SW480 (cell line): ENCODE measurements at regions not wholly inside any gene's neighbourhood (a gene's known extent, or its start where the extent isn't known, plus 50 kb on each side); places are given as distances from the start of the nearest gene placed in this dataset.

Experiments used
- DNase-seq: peaks from one replicate; pipeline ENCODE4 v3.0.0-alpha.2; 2016; ENCODE audit warnings: low spot score

GRCh38 chr2:140063356-140063755 is 1283.2 kb upstream of the NXPH2 start:
- no peak for DNase-seq

DNA sequence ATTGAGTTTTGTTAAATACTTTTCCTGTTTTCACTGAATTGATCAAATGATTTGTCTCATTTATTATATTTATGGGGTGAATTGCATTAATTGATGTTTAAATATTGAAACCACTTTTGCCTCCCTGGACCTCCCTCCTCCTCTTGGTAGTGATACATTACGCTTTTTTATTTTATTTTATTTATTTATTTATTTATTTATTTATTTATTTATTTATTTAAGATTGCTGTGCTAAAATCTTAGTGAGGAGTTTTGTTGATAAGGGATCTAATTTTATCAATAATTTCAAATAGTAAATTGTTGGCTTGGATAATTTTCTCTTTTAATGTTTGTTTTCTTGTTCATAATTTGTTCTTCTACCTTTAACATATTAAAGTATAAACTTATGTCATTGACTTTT is 1281.0 kb upstream of the NXPH2 start:
- no peak for DNase-seq

GRCh38 chr2:140057928-140058327 is 1277.7 kb upstream of the NXPH2 start:
- DNase-seq = no peak

- DNase-seq = no peak
Observed at GRCh38 chr2:140041811-140042210, 1261.6 kb upstream of the NXPH2 start.

- no peak for DNase-seq
Observed at GRCh38 chr2:140041239-140041638, 1261.0 kb upstream of the NXPH2 start.

DNA sequence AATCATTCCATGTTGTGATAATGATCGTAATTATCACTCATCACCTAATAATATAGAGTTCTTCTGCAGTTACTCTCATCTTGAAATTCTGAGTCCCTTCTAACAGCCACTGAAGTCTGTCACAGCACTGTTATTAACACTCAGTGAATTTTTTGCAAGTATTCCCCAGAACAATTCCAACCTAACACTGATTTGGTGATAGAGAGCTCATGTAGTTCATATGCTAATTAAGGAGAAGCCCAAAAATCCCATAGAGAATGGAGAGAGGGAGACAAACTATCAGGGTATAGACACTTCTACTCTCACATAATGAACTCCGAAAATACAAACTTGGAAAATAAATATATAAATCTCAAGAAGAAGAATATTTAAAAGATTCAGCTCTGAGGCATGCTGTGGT is 1253.4 kb upstream of the NXPH2 start:
- no peak for DNase-seq

DNA sequence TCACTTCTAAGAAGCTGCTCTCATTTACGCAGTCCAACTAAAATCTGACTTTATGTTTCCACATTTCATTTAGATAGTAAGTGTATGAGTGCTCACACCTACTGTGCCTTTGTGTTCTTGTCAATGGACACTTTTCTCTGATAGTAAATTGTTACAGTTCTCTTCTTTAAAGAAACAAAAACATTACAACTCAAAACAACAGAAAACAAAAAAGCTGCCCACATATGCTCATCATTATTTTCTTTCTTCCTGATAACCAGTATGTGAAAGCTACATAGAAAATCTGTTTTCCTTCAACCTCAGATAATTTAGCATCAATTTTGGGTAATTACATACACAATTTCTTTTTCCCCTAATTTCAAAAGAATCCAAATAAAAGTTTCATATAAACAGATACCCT is 1247.8 kb upstream of the NXPH2 start:
- DNase-seq = no peak

- no peak for DNase-seq
Observed at GRCh38 chr2:140027320-140027719, 1247.1 kb upstream of the NXPH2 start.

DNA sequence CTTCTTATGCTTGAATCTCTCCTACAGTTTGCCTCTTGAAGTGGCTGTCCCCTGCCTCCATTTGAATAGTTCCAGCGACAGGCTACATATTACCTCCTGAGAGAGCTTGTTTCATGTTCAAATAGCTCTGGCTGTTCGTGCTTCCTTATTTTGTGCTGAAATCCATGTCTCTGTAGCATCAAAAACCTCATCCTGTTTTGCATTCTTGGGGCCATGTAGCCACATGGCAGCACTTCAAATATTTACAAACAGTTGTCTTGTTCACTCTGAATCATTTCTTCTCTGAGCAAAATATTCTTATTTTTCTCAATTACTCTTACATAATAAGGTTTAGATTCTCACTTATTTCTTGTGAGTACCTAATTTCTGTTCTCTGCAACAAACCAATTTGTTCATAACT is 1243.1 kb upstream of the NXPH2 start:
- DNase-seq = no peak

DNA sequence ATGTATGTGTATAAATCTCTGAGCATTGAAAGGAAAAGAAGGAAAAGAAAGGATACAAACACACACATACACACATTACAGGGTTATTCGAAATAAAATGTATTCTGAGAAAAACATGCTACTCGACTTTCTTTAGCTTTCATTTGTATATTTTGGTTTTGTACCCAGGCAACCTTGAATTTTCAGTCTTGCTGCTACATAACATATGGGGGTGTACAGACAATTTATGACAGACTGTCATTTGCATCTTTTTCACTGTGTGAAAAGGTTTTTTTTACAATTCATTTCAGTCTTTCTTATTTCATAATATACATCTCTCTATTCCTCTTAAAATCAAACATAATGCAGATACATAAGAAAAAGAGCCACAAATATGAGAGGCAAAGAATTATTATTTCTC is 1238.4 kb upstream of the NXPH2 start:
- DNase-seq = no peak

GRCh38 chr2:140014204-140014546 is 1234.0 kb upstream of the NXPH2 start:
- DNase-seq = no peak

- no peak for DNase-seq
Observed at GRCh38 chr2:140013545-140014203, 1233.5 kb upstream of the NXPH2 start.

GRCh38 chr2:140011287-140011686 is 1231.1 kb upstream of the NXPH2 start:
- no peak for DNase-seq

DNA sequence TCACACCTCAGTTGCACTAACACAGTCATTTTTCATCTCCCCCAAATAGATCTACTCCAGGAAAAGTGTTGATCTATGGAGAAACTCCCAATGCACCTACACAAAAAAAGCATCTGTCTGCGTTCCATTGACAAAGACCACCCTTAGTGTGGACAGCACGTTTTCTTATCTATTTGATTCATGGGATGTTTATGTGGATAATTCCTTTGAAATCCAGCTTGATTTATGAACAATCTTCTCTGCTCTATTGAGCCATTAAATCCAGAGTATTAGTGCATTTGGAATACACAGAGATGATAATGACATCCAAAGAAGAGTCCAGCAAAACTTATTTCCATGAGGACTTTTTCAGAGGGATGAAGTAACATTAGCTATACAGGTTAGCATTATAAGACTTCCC is 1221.9 kb upstream of the NXPH2 start:
- DNase-seq = no peak

DNA sequence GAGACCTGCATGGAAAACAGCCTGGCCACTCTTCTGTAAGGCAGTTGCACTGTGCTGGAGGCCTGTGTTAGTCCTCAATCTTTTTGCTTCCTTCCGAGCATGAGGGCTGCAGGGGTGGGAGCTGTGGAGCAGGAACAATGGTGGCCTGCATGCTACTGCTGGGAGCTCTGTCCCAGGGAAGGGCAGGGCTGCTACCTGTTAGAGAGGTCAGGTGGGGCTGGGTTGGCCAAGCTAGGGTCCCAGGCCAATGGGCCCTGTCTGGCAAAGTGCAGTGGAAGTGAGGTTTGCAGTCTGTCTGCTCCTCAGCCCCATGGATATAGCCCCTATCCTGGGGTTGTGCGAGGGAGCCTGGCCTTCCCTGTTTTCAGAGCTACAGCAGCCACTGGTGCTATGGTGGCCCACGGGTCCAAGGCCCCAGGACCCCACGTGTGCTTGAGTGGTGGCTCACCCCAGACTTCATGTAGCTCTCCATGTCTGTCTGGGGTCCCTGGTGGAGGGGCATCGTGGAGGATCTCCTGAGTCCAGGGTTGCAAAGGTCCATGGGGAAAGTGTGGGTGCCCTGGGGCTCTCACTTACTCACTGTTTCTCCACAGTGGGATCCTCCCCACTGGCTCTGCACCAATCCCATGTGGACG is 1212.6 kb upstream of the NXPH2 start:
- no peak for DNase-seq

DNA sequence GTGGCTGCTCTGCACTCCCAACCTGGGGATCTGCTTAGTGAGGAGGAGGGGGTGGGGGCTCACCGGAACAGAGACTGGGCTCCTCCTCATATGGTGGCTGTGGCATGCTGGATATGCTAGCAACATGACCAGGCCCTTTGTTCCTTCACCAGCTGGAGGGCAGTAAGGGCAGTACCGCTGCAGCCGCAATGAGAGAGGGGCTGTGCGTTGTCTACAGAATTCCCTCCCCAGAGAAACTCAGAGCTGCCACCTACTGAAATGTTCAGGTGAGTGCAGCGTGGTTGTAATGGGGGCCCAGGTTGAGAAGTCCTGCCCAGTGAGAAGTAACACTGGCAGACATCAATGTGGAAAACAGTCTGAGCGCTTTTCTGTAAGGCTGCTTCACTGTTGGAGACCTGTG is 1211.9 kb upstream of the NXPH2 start:
- no peak for DNase-seq

GRCh38 chr2:139990646-139991335 is 1210.6 kb upstream of the NXPH2 start:
- no peak for DNase-seq

DNA sequence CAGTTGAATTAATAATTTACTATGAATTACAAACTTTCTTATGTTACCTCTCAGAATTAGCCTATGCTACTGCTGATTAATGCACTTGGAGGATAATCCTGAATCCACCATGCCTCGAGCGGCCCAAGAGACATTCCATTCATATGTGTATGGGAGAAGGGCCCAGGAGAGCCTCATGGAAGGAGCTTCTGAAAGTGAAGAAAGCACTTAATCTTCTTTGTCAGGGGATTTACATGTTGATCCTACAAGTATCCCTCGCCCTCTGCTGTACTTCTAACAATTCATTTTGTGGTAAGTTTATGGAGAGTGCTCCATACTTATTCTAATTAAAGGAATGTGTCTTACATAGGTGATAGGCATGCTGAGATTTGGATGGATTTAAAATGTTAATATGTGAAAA is 1189.1 kb upstream of the NXPH2 start:
- DNase-seq = no peak

DNA sequence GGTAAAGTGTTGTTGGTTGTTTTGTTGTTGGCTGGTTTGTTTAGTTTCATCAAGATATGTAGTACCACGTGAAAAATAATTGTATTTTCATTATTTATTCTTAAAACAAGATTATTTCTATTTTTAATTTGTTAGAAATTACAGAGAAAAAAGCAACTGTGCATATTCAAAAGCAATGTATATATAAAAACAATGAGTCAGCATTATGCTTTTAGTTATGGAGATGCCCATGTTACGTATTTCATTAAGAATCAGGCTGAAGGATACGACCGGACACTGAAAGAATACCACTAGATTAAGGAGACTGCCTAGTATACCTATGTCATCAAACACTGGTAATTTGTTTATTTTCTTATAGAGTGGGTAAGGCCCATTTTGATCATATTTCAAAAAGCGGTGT is 1188.4 kb upstream of the NXPH2 start:
- DNase-seq = no peak

DNA sequence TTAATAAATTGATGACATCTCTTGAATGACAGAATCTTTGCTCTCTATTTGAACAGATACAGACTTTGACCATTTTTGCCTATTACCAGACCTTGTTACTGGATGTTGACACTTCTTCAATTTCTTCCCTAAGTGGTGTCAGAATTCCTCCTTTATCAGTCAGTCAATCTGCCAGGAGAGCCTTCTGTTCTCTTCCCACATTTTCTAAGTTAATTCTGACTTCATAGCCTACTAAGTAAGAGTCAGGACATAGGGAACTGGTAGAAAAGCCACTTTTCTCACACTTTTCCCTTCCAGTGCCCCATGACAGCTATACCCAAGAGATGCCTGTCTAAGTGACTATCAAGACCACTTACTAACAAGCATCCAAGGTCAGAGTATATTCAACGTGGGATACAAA is 1187.5 kb upstream of the NXPH2 start:
- no peak for DNase-seq

GRCh38 chr2:139964721-139965440 is 1184.7 kb upstream of the NXPH2 start:
- no peak for DNase-seq

DNA sequence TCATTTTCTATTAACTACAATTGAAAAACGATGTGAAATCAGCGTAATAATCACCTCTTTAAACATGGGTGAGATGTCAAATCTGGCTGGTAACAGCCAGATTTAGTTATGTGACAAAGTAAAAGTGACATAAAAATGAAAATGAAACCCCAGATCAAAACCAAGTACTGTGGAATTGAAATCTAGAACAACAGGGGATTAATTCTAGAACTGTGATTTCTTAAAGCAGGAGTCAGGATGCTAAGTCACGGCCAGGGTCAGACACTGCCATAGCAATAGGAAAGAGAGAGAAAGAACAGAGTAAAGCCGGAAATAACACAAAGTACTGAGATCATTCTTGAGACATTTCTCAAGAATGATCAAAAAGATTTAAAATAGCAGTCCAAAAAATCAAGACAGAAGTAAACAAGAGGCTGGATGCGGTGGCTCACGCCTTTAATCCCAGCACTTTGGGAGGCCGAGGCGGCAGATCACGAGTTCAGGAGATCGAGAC is 1183.7 kb upstream of the NXPH2 start:
- no peak for DNase-seq
